ENCODE measurements at regions not wholly inside any gene's neighbourhood (a gene's known extent, or its start where the extent isn't known, plus 50 kb on each side); places are given as distances from the start of the nearest gene placed in this dataset.

DNA sequence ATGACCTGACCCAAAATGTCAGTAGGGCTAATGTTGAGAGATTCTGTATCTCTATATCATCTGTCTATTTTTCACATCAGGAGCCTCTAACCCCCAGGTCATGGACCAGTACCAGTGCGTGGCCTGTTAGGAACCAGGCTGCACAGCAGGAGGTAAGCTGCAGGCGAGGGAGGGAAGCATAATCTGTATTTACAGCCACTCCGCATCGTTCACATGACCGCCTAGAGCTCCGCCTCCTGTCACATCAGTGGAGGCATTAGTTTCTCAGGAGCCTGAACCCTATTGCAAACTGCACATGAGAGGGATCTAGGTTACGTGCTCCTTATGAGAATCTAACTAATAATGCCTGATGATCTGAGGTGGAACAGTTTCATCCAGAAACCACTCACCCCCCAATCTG lies 180.6 kb downstream of the RDH14 start:
- TF ChIP-seq, protein P1, sequence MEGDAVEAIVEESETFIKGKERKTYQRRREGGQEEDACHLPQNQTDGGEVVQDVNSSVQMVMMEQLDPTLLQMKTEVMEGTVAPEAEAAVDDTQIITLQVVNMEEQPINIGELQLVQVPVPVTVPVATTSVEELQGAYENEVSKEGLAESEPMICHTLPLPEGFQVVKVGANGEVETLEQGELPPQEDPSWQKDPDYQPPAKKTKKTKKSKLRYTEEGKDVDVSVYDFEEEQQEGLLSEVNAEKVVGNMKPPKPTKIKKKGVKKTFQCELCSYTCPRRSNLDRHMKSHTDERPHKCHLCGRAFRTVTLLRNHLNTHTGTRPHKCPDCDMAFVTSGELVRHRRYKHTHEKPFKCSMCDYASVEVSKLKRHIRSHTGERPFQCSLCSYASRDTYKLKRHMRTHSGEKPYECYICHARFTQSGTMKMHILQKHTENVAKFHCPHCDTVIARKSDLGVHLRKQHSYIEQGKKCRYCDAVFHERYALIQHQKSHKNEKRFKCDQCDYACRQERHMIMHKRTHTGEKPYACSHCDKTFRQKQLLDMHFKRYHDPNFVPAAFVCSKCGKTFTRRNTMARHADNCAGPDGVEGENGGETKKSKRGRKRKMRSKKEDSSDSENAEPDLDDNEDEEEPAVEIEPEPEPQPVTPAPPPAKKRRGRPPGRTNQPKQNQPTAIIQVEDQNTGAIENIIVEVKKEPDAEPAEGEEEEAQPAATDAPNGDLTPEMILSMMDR (IDR thresholded peaks at IDR 0.05; ENCODE audit: low read length): no peak
- no peak for TF ChIP-seq EZH2 (IDR thresholded peaks at IDR 0.05; ENCODE audit: borderline replicate concordance, low read length)
